MM.1S (cell line): ENCODE measurements at regions not wholly inside any gene's neighbourhood (a gene's known extent, or its start where the extent isn't known, plus 50 kb on each side); places are given as distances from the start of the nearest gene placed in this dataset.

ENCODE experiments used
- DNase-seq: peaks from one replicate; pipeline ENCODE4 v3.0.0-alpha.2; 2015
- H2AFZ ChIP-seq: fragments of 300-600 bp; sonication (generic); 2 replicates; pipeline ENCODE4 v1.6.0; 2016; ENCODE audit warnings: antibody characterized with exemption, low read length
- H3F3A ChIP-seq: fragments of 300-600 bp; sonication (generic); 2 replicates; pipeline ENCODE4 v1.6.1; 2016; ENCODE audit warnings: mild to moderate bottlenecking, antibody characterized with exemption, low read length, moderate library complexity, mixed read lengths; ENCODE audit not compliant: insufficient read depth
- H3K27ac ChIP-seq: fragments of 300-600 bp; sonication (generic); 2 replicates; pipeline ENCODE4 v1.5.1; 2016; ENCODE audit warnings: mild to moderate bottlenecking, low read length
- H3K27me3 ChIP-seq: fragments of 300-600 bp; sonication (generic); replicated peaks from 2 replicates; pipeline ENCODE4 v1.6.0; 2016; ENCODE audit warnings: low read length; ENCODE audit not compliant: insufficient read depth
- H3K36me3 ChIP-seq: fragments of 300-600 bp; sonication (generic); replicated peaks from 2 replicates; pipeline ENCODE4 v1.6.1; 2016; ENCODE audit warnings: mild to moderate bottlenecking, low read length, mixed read lengths; ENCODE audit not compliant: insufficient read depth
- H3K4me1 ChIP-seq: fragments of 300-600 bp; sonication (generic); 2 replicates; pipeline ENCODE4 v1.6.1; 2016; ENCODE audit warnings: low read length, mixed read lengths
- H3K4me2 ChIP-seq: fragments of 300-600 bp; sonication (generic); 2 replicates; pipeline ENCODE4 v1.6.0; 2016; ENCODE audit warnings: low read depth, low read length
- H3K4me3 ChIP-seq: fragments of 300-600 bp; sonication (generic); 2 replicates; pipeline ENCODE4 v1.5.1; 2016; ENCODE audit warnings: low read length, mixed read lengths
- H3K79me2 ChIP-seq: fragments of 300-600 bp; sonication (generic); 2 replicates; pipeline ENCODE4 v1.6.1; 2016; ENCODE audit warnings: mixed run types, low read length, mixed read lengths
- H3K9ac ChIP-seq: fragments of 300-600 bp; sonication (generic); 2 replicates; pipeline ENCODE4 v1.6.1; 2016; ENCODE audit warnings: low read length, mixed read lengths
- H3K9me2 ChIP-seq: fragments of 300-600 bp; sonication (generic); replicated peaks from 2 replicates; pipeline ENCODE4 v1.6.1; 2016; ENCODE audit warnings: mild to moderate bottlenecking, low read length, mixed read lengths; ENCODE audit not compliant: insufficient read depth
- H3K9me3 ChIP-seq: fragments of 300-600 bp; sonication (generic); replicated peaks from 2 replicates; pipeline ENCODE4 v1.6.1; 2016; ENCODE audit warnings: mild to moderate bottlenecking, low read length, mixed read lengths; ENCODE audit not compliant: insufficient read depth
- H4K20me1 ChIP-seq: fragments of 300-600 bp; sonication (generic); 2 replicates; pipeline ENCODE4 v1.6.1; 2016; ENCODE audit warnings: mild to moderate bottlenecking, low read length, moderate library complexity, mixed read lengths; ENCODE audit not compliant: insufficient read depth
- EZH2 ChIP-seq: fragments of 300-600 bp; sonication (generic); optimal IDR thresholded peaks from 2 replicates; pipeline ENCODE3; 2017; ENCODE audit warnings: low read depth, mild to moderate bottlenecking, antibody characterized with exemption, low read length, mixed read lengths
- EZH2phosphoT487 ChIP-seq: fragments of 300-600 bp; sonication (generic); IDR thresholded peaks from 2 replicates; pipeline ENCODE4 v1.6.1; 2018; ENCODE audit warnings: antibody characterized with exemption, low read length
- TF ChIP-seq, protein P1 (sequence below): fragments of 300-600 bp; sonication (generic); IDR thresholded peaks from 2 replicates; pipeline ENCODE4 v1.5.1; 2016; ENCODE audit warnings: antibody characterized with exemption, low read length, mixed read lengths

DNA sequence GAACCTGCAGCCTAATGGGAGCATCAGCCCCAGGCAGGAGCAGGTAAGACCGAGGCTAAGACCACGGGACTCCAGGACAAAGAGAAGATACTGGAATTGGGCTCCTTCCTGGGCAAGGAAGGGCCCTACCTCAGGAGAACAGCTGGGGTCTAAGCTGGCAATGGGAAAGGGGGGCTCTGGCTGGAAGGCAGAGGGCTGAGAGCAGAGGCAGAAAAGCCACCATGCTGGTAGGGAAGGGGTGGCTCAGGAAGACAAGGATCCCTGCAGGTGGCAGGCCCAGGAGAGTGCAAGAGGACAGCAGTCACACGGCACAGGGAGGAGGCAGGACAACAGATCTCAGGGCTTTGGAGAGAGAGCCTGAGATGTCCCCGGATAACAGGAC, 203.5 kb downstream of the NDUFA10 start:
- H3K9me2 ChIP-seq, result no peaks in the 10 kb centered on the region
- no peak overlapping the region for H3K27ac ChIP-seq
- no peaks in the 10 kb centered on the region for H4K20me1 ChIP-seq
- H3K9me3 ChIP-seq, result no peaks in the 10 kb centered on the region
- no peak overlapping the region for H2AFZ ChIP-seq
- H3K79me2 ChIP-seq, result no peaks in the 10 kb centered on the region
- H3K4me3 ChIP-seq, result no peak overlapping the region
- TF ChIP-seq, protein P1, sequence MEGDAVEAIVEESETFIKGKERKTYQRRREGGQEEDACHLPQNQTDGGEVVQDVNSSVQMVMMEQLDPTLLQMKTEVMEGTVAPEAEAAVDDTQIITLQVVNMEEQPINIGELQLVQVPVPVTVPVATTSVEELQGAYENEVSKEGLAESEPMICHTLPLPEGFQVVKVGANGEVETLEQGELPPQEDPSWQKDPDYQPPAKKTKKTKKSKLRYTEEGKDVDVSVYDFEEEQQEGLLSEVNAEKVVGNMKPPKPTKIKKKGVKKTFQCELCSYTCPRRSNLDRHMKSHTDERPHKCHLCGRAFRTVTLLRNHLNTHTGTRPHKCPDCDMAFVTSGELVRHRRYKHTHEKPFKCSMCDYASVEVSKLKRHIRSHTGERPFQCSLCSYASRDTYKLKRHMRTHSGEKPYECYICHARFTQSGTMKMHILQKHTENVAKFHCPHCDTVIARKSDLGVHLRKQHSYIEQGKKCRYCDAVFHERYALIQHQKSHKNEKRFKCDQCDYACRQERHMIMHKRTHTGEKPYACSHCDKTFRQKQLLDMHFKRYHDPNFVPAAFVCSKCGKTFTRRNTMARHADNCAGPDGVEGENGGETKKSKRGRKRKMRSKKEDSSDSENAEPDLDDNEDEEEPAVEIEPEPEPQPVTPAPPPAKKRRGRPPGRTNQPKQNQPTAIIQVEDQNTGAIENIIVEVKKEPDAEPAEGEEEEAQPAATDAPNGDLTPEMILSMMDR, result no peak
- TF ChIP-seq EZH2phosphoT487 (no peak), EZH2 (no peak)
- no peak overlapping the region for H3K4me2 ChIP-seq
- DNase-seq, result no peak
- no peaks in the 10 kb centered on the region for H3K27me3 ChIP-seq
- peaks cover 8% of the 10 kb centered on the region; the same call in 1 of the 2 replicates for H3K4me1 ChIP-seq
- no peaks in the 10 kb centered on the region for H3F3A ChIP-seq
- no peak overlapping the region for H3K9ac ChIP-seq
- no peaks in the 10 kb centered on the region for H3K36me3 ChIP-seq

DNA sequence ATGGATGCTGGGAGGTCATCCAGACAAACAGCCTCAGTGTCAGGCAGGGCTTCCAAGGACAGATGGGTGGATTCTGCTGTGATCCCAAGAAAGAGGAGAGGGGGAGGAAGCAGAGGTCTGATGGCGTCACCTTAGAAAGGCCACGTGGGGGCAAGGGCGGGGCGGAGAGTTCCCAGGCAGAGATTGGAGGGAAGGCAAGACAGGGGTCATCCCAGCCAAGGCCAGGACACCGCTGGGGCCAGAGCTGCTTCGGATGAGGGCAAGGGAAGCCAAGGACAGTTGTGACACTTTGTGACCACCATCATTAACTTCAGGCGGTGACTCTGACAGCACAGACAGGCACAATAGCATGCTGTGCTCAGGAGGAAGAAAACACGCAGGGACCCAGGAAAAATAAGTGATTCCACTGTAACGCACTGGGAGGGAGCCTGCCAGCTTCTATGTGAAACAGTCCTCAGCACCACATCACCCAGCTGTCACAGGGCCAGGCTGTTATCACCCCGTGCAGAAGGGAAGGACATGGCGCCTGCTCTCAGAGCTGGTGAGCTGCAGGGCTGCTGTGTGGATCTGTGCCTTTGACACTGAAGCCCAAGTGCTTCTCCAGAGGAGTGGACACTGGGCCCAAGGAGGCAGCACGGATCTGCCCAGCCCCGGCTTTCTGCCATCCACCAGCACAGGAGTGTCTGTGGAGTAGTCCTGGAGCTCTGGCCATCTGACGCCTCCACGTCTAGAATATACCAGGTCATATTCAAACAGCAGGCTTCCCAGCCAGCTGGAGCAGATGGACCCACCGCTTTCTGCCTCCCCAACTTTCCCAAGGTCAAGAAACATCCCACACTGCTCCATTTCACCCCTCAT, 204.1 kb downstream of the NDUFA10 start:
- Histone ChIP-seq H3K4me1 (peaks cover 8% of the 10 kb centered on the region; the same call in 1 of the 2 replicates), H3K4me3 (no peak overlapping the region), H3K9me3 (no peaks in the 10 kb centered on the region), H4K20me1 (no peaks in the 10 kb centered on the region), H3K9ac (no peak overlapping the region), H3K27ac (no peak overlapping the region), H3F3A (no peaks in the 10 kb centered on the region), H3K79me2 (no peaks in the 10 kb centered on the region), H2AFZ (no peak overlapping the region), H3K9me2 (no peaks in the 10 kb centered on the region), H3K27me3 (no peaks in the 10 kb centered on the region), H3K4me2 (no peak overlapping the region), H3K36me3 (no peaks in the 10 kb centered on the region)
- DNase-seq, result no peak
- TF ChIP-seq EZH2, result no peak
- no peak for TF ChIP-seq EZH2phosphoT487
- TF ChIP-seq, protein P1, result no peak

DNA sequence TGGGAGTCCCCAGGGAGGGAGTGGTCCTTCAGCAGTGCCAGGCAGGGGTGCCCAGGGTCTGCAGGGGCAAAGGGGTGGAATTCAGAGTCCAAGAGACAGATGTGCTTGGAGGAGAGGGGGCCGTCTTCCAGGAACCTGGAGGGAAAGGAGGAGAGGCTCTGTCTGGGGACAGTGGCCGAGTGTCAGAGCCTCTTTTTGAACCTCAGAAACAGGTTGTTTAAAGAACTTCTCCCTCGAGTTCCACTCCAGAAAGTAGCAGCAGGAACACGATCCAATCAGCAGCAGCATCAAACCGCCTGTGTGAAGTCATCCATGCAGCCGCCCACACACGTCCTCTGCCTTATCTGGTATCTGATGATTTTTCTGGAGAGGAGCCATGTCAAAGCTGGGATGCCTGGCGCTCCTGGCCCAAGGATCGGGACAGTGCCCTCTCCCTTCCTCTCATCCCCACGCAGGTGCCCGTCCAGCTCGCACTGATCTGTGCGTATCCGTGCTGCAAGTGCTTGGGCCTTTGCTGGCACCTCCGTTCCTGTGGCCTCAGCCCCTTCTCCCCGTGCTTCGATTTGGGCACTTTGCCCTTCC, 205.1 kb downstream of the NDUFA10 start:
- no peak overlapping the region for H2AFZ ChIP-seq
- no peak for DNase-seq
- no peaks in the 10 kb centered on the region for H3K27me3 ChIP-seq
- H3K4me1 ChIP-seq, result peaks cover 8% of the 10 kb centered on the region; the same call in 1 of the 2 replicates
- H3K9me3 ChIP-seq, result no peaks in the 10 kb centered on the region
- H3K4me3 ChIP-seq, result no peak overlapping the region
- no peaks in the 10 kb centered on the region for H3K36me3 ChIP-seq
- H3K79me2 ChIP-seq, result no peaks in the 10 kb centered on the region
- H3F3A ChIP-seq, result no peaks in the 10 kb centered on the region
- no peaks in the 10 kb centered on the region for H3K9me2 ChIP-seq
- no peak overlapping the region for H3K4me2 ChIP-seq
- H4K20me1 ChIP-seq, result no peaks in the 10 kb centered on the region
- H3K9ac ChIP-seq, result no peak overlapping the region
- TF ChIP-seq, protein P1, result no peak
- TF ChIP-seq EZH2 (no peak), EZH2phosphoT487 (no peak)
- no peak overlapping the region for H3K27ac ChIP-seq
